GM12864 (cell line): ENCODE measurements at regions not wholly inside any gene's neighbourhood (a gene's known extent, or its start where the extent isn't known, plus 50 kb on each side); places are given as distances from the start of the nearest gene placed in this dataset.

Source experiments
- DNase-seq: peaks from one replicate; pipeline ENCODE4 v3.0.0-alpha.2; 2011; ENCODE audit warnings: low read depth
- H3K4me3 ChIP-seq: 2 replicates; pipeline ENCODE4 v1.5.1; 2011; ENCODE audit warnings: mild to moderate bottlenecking, low read depth, low read length, control low read depth
- TF ChIP-seq, protein P1 (sequence below): IDR thresholded peaks from 2 replicates; pipeline ENCODE4 v1.5.1; 2011; ENCODE audit warnings: low read depth, mild to moderate bottlenecking, moderate library complexity, low read length, control low read depth, inconsistent platforms; ENCODE audit errors: missing control alignments

DNA sequence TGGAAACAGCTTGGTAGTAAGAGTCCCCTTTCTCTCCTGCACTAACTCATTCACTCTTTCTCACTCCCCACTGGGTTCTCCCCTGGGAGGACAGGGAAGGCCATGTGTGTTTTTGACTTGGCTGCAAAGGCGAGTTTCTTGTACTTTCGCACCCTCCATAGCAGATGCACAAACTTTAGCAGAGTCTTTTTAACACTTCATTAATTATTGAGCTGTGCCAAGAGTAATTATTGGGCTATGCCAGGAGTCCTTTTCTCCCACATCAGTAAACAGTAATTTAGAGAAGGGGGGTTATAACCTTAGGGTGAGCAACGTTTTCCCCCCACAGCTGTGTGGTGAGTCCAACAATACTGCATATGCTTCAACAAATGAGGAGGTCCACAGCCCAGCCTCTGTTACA is 224.4 kb upstream of the ATP11B start:
- no peak overlapping the region for H3K4me3 ChIP-seq
- TF ChIP-seq, protein P1, sequence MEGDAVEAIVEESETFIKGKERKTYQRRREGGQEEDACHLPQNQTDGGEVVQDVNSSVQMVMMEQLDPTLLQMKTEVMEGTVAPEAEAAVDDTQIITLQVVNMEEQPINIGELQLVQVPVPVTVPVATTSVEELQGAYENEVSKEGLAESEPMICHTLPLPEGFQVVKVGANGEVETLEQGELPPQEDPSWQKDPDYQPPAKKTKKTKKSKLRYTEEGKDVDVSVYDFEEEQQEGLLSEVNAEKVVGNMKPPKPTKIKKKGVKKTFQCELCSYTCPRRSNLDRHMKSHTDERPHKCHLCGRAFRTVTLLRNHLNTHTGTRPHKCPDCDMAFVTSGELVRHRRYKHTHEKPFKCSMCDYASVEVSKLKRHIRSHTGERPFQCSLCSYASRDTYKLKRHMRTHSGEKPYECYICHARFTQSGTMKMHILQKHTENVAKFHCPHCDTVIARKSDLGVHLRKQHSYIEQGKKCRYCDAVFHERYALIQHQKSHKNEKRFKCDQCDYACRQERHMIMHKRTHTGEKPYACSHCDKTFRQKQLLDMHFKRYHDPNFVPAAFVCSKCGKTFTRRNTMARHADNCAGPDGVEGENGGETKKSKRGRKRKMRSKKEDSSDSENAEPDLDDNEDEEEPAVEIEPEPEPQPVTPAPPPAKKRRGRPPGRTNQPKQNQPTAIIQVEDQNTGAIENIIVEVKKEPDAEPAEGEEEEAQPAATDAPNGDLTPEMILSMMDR, result no peak
- no peak for DNase-seq

DNA sequence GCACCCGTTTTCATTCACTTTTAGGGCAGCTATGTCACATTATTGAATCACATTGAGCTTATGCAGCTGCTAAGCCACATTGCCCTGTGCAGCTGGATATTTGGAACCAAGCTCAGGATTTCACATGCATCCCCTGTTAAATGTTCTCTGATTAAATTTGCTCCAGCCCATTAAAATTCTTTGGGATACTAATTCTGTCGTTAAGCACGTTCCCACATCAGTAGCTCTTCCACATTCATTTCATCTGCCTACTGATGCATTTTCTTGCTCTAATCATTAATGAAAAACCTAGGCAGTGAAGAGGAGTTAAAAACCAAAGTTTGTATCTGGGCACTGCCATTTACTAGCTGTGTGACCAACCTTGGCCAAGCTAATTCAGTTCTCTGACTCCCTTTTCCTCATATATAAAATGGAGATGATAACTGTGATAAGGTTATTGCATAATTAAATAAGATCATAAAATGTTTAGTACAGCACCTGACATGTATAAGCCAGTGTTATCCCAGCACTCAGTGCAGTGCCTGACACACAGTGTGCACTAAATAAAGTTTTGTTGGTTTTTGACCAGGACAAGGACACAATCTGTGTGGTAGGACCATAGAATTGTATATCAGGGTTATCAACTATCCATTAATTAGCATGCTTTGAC is 222.2 kb upstream of the ATP11B start:
- DNase-seq, result no peak
- TF ChIP-seq, protein P1, result no peak
- H3K4me3 ChIP-seq, result no peak overlapping the region

DNA sequence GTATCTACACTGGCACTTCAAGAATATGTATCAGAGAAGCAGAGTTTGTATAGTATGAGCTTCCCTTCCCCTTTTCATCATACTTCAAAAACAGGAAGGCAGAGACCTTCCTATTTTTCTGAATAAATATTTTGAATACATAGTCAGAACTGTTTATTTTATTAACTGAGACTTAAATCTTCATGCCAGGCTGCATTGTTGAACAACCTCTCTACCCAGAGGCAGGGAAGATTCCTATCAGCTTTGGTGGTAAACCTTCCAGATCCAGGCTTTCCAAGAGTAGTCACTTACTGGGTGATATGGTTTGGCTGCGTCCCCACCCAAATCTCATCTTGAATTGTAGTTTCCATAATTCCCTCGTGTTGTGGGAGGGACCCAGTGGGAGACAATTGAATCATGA is 217.4 kb upstream of the ATP11B start:
- no peak overlapping the region for H3K4me3 ChIP-seq
- no peak for DNase-seq
- TF ChIP-seq, protein P1, result no peak

DNA sequence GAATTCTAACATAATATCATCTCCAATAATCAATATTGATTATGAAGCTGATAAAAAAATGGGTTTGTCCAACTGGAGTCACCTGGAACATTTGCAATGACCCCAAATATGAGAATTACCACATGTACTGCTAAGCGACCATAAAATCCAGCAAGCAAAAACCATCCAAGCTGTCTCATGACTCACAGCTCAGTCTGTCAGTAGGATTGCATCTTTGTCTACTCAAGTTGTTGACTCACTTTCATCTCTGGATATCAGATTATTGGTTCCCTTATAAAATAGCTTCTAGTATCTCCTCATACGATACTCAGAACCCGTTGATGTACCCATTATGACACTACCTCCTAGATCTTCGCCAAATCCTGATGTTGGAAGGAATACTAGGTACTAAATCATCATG is 209.8 kb upstream of the ATP11B start:
- no peak for DNase-seq
- TF ChIP-seq, protein P1, result no peak
- no peak overlapping the region for H3K4me3 ChIP-seq

DNA sequence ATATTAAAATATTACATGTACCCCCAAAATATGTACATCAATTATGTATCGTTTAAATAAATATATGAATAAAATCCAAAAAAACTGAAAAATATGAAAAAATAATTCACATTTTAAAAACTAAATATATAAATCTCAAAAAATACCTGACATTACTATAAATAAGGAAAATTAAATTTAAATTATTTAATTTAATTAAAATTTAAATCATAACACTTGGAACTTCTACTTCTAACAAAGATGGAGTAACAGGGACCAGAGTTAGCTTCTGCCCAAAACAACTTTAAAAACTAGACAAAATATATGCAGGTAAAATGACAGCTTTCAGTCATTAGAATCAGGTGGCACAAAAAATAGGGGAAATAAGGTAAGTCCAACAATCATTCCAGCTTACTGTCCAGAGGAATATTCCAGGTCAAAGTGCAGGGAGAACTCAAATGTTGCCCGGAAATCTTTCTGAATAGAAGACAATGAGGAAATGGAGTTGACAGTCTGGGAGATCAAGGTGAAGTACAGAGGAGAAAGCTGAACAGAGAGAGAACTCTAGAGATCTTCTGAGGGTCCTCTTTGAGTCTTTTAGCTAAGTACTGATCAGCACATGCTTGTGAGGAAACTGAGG is 207.7 kb upstream of the ATP11B start:
- no peak overlapping the region for H3K4me3 ChIP-seq
- DNase-seq, result no peak
- TF ChIP-seq, protein P1, result no peak

DNA sequence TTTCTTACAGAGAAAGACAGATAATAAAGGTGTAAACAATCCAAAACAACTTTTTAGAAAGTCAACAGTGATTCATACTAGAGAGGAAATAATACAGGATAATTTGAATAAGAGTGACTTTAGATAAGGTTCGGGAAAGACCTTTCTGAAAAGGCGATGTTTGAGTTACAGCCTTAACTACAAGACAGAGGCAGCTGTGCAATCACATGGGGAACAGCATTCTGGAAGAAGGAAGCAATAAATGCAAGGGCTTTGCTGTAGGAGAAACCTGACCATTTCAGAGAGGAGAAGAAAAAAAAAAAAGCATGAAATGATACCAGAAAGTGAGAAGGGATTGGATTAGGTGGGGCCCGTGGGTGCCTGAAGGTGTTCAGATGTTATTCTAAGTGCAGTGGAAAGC is 200.6 kb upstream of the ATP11B start:
- TF ChIP-seq, protein P1, result no peak
- H3K4me3 ChIP-seq, result no peak overlapping the region
- no peak for DNase-seq
